HG03108 (cell line): ENCODE measurements at regions not wholly inside any gene's neighbourhood (a gene's known extent, or its start where the extent isn't known, plus 50 kb on each side); places are given as distances from the start of the nearest gene placed in this dataset.

ENCODE experiments used
- ATAC-seq: cut with Tn5 transposase; IDR thresholded peaks from one replicate; pipeline ENCODE4 v1.9.1; 2021; ENCODE audit warnings: moderate library complexity; ENCODE audit not compliant: unreplicated experiment

DNA sequence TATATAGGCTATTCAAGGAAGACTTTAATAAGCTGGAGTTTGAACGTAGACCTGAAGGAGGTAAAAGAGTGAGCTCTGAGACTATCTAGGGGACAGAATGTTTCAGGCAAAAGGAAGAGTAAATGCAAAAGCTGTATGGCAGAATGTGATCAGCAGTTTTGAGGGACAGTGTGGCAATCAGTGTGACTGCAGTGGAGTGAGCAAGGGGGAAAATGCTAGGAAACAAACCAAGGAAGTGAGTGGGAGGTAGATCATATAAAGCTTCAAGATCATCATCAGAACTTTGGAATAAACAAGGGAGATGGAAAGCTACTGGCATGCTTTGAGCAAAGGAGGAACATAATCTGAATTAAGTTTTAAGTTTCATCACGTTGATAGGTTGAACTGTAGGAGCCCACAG is 67.5 kb upstream of the BTG1 start:
- ATAC-seq, result no peak

DNA sequence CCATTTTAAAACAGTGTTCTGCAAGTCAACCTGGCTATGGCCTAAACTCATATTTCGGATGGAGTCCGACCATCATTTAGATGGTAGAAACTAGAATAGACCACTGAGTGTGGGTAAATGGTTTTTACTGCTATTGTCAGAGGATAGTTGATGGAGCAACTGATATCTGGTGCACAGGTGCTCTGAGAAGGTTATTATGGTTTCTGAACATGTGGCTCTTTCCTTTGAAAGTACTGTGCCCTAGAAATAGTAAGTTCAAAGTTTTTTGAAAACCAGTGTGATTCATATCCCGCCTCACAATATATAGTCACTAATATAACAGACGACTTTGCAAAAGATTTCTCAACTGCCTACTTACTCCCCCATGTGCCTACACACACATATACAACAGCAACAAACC is 64.4 kb upstream of the BTG1 start:
- ATAC-seq, result no peak

DNA sequence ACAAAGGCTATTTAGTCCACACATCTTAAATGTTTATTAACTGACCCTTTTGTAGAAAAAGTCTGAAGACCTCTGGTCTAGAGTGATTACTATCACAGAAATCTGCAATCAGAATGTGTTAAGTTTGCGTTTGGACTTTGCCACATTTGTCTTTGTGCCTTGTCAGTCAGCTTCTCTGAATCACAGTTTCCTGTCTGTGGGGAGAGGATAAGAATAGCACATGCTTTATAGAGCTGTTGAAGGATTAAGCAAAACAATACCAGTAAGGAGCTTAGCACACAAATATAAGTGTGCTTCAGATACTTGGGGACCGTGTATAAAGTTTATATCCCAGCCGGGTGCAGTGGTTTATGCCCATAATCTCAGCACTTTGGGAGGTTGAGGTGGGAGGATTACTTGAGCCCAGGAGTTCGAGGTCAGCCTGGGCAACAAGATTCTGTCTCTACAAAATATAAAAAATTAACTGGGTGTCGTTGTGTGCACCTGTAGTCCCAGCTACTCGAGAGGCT is 63.0 kb upstream of the BTG1 start:
- peak; percentile 80 for ATAC-seq

- no peak for ATAC-seq
Measured at GRCh38 chr12:92206596-92206995, 61.0 kb upstream of the BTG1 start.

GRCh38 chr12:92206011-92206410 is 60.4 kb upstream of the BTG1 start:
- ATAC-seq, result no peak

GRCh38 chr12:92199819-92200576 is 54.4 kb upstream of the BTG1 start:
- ATAC-seq, result no peak

- ATAC-seq, result no peak
Measured at GRCh38 chr12:92197815-92198214, 52.2 kb upstream of the BTG1 start.

- no peak for ATAC-seq
Measured at GRCh38 chr12:92196368-92196767, 50.7 kb upstream of the BTG1 start.
